ENCODE measurements at regions not wholly inside any gene's neighbourhood (a gene's known extent, or its start where the extent isn't known, plus 50 kb on each side); places are given as distances from the start of the nearest gene placed in this dataset.
"Not testable (repeated sequence)": the region's sequence is repeated elsewhere in the genome, so short reads cannot be mapped to it uniquely, and the experiment has no call there.

- FAIRE-seq: no peak
- no peak for DNase-seq (ENCODE audit: insufficient read length, low spot score)
- no peak for TF ChIP-seq TAF1 (IDR thresholded peaks at IDR 0.05; ENCODE audit: low read depth, low read length)
- no peak for TF ChIP-seq SPI1 (IDR thresholded peaks at IDR 0.05; ENCODE audit: low read depth, low read length)
- no peak for TF ChIP-seq PAX5 (IDR thresholded peaks at IDR 0.05; ENCODE audit: insufficient read depth, low read length, severe bottlenecking)
These were observed 322.3 kb upstream of the EDIL3 start for GRCh38 chr5:84706678-84707641.

GRCh38 chr5:84700545-84700944, 315.9 kb upstream of the EDIL3 start:
- not testable (repeated sequence) for FAIRE-seq; DNase-seq (ENCODE audit: insufficient read length, low spot score)

- FAIRE-seq (no peak), DNase-seq (ENCODE audit: insufficient read length, low spot score) (no peak)
- TF ChIP-seq SPI1 (IDR thresholded peaks at IDR 0.05; ENCODE audit: low read depth, low read length) (no peak), POU2F2 (IDR thresholded peaks at IDR 0.05; ENCODE audit: low read depth, low read length) (no peak), POLR2A (IDR thresholded peaks at IDR 0.05; ENCODE audit: low read depth, low read length) (no peak), PAX5 (IDR thresholded peaks at IDR 0.05; ENCODE audit: insufficient read depth, low read length, severe bottlenecking) (no peak), POLR2AphosphoS5 (IDR thresholded peaks at IDR 0.05; ENCODE audit: low read depth, low read length) (no peak), TAF1 (IDR thresholded peaks at IDR 0.05; ENCODE audit: low read depth, low read length) (no peak)
These were observed 312.0 kb upstream of the EDIL3 start for GRCh38 chr5:84696651-84697050.

GRCh38 chr5:84695330-84695729, 310.6 kb upstream of the EDIL3 start:
- DNase-seq (ENCODE audit: insufficient read length, low spot score) (no peak), FAIRE-seq (no peak)
- TF ChIP-seq SPI1 (IDR thresholded peaks at IDR 0.05; ENCODE audit: low read depth, low read length) (no peak), POLR2AphosphoS5 (IDR thresholded peaks at IDR 0.05; ENCODE audit: low read depth, low read length) (no peak), POU2F2 (IDR thresholded peaks at IDR 0.05; ENCODE audit: low read depth, low read length) (no peak), PAX5 (IDR thresholded peaks at IDR 0.05; ENCODE audit: insufficient read depth, low read length, severe bottlenecking) (no peak), POLR2A (IDR thresholded peaks at IDR 0.05; ENCODE audit: low read depth, low read length) (no peak), TAF1 (IDR thresholded peaks at IDR 0.05; ENCODE audit: low read depth, low read length) (no peak)

GRCh38 chr5:84693256-84693655, 308.6 kb upstream of the EDIL3 start:
- DNase-seq (ENCODE audit: insufficient read length, low spot score): no peak
- FAIRE-seq: no peak
- TF ChIP-seq TAF1 (IDR thresholded peaks at IDR 0.05; ENCODE audit: low read depth, low read length) (no peak), SPI1 (IDR thresholded peaks at IDR 0.05; ENCODE audit: low read depth, low read length) (no peak), POLR2AphosphoS5 (IDR thresholded peaks at IDR 0.05; ENCODE audit: low read depth, low read length) (no peak), POU2F2 (IDR thresholded peaks at IDR 0.05; ENCODE audit: low read depth, low read length) (no peak), PAX5 (IDR thresholded peaks at IDR 0.05; ENCODE audit: insufficient read depth, low read length, severe bottlenecking) (no peak)

- TF ChIP-seq SPI1 (IDR thresholded peaks at IDR 0.05; ENCODE audit: low read depth, low read length) (no peak), POLR2A (IDR thresholded peaks at IDR 0.05; ENCODE audit: low read depth, low read length) (no peak), TAF1 (IDR thresholded peaks at IDR 0.05; ENCODE audit: low read depth, low read length) (no peak), PAX5 (IDR thresholded peaks at IDR 0.05; ENCODE audit: insufficient read depth, low read length, severe bottlenecking) (no peak), POU2F2 (IDR thresholded peaks at IDR 0.05; ENCODE audit: low read depth, low read length) (no peak), POLR2AphosphoS5 (IDR thresholded peaks at IDR 0.05; ENCODE audit: low read depth, low read length) (no peak)
- DNase-seq (ENCODE audit: insufficient read length, low spot score) (no peak), FAIRE-seq (no peak)
These were observed 303.9 kb upstream of the EDIL3 start for GRCh38 chr5:84688566-84688965.

DNA sequence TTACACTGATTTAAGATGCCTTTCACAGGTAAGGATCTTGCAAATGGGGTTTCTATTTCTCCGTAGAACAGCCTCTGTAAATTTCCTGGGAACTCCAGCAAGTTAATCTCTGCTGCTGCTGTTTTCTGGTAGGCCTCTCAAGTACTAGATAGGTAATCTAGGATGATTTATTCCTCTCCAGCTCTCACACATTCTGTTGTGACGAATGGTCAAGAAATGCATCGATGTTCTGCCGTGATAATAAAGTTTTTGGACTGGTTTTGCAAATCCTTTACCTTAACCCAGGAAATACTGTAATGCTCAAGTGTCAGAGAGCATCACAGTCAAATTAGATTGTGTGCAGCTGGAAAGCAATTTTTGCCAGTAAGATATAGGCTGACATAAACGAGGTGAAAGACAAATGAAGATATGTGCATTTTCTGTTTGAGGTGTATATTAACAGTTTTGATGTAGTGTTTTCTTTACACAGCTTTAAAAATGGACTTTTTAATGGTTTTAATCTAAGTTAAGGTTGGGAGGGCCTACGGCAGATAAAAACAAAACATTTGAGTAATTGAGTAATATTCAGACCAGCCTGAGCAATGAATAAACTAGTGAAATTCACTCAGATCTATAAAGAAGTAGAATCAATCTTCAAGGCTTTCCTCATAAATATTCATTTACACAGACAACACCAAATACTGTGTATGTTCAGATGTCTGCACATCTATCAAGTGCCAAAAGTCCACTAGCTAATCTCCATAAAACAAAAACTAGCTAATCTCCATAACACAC, 300.6 kb upstream of the EDIL3 start:
- FAIRE-seq: no peak
- TF ChIP-seq POLR2A (IDR thresholded peaks at IDR 0.05; ENCODE audit: low read depth, low read length) (no peak), PAX5 (IDR thresholded peaks at IDR 0.05; ENCODE audit: insufficient read depth, low read length, severe bottlenecking) (no peak), TAF1 (IDR thresholded peaks at IDR 0.05; ENCODE audit: low read depth, low read length) (no peak), POU2F2 (IDR thresholded peaks at IDR 0.05; ENCODE audit: low read depth, low read length) (no peak), SPI1 (IDR thresholded peaks at IDR 0.05; ENCODE audit: low read depth, low read length) (no peak), POLR2AphosphoS5 (IDR thresholded peaks at IDR 0.05; ENCODE audit: low read depth, low read length) (no peak)
- no peak for DNase-seq (ENCODE audit: insufficient read length, low spot score)

GRCh38 chr5:84683594-84683993, 298.9 kb upstream of the EDIL3 start:
- DNase-seq (ENCODE audit: insufficient read length, low spot score) (no peak), FAIRE-seq (no peak)
- no peak for TF ChIP-seq PAX5 (IDR thresholded peaks at IDR 0.05; ENCODE audit: insufficient read depth, low read length, severe bottlenecking)

GRCh38 chr5:84682531-84682930, 297.9 kb upstream of the EDIL3 start:
- TF ChIP-seq POU2F2 (IDR thresholded peaks at IDR 0.05; ENCODE audit: low read depth, low read length) (no peak), SPI1 (IDR thresholded peaks at IDR 0.05; ENCODE audit: low read depth, low read length) (no peak), TAF1 (IDR thresholded peaks at IDR 0.05; ENCODE audit: low read depth, low read length) (no peak), POLR2AphosphoS5 (IDR thresholded peaks at IDR 0.05; ENCODE audit: low read depth, low read length) (no peak), POLR2A (IDR thresholded peaks at IDR 0.05; ENCODE audit: low read depth, low read length) (no peak), PAX5 (IDR thresholded peaks at IDR 0.05; ENCODE audit: insufficient read depth, low read length, severe bottlenecking) (no peak)
- DNase-seq (ENCODE audit: insufficient read length, low spot score) (no peak), FAIRE-seq (no peak)

GRCh38 chr5:84680908-84681307, 296.2 kb upstream of the EDIL3 start:
- TF ChIP-seq PAX5 (IDR thresholded peaks at IDR 0.05; ENCODE audit: insufficient read depth, low read length, severe bottlenecking) (no peak), SPI1 (IDR thresholded peaks at IDR 0.05; ENCODE audit: low read depth, low read length) (no peak), POU2F2 (IDR thresholded peaks at IDR 0.05; ENCODE audit: low read depth, low read length) (no peak), POLR2A (IDR thresholded peaks at IDR 0.05; ENCODE audit: low read depth, low read length) (no peak), TAF1 (IDR thresholded peaks at IDR 0.05; ENCODE audit: low read depth, low read length) (no peak), POLR2AphosphoS5 (IDR thresholded peaks at IDR 0.05; ENCODE audit: low read depth, low read length) (no peak)
- no peak for FAIRE-seq
- no peak for DNase-seq (ENCODE audit: insufficient read length, low spot score)
